HG02970 (cell line): ENCODE measurements at regions not wholly inside any gene's neighbourhood (a gene's known extent, or its start where the extent isn't known, plus 50 kb on each side); places are given as distances from the start of the nearest gene placed in this dataset.

Experiments
- ATAC-seq: cut with Tn5 transposase; IDR thresholded peaks from one replicate; pipeline ENCODE4 v1.9.1; 2021; ENCODE audit warnings: mild to moderate bottlenecking, moderate library complexity, moderate number of reproducible peaks; ENCODE audit not compliant: unreplicated experiment, low FRiP score

DNA sequence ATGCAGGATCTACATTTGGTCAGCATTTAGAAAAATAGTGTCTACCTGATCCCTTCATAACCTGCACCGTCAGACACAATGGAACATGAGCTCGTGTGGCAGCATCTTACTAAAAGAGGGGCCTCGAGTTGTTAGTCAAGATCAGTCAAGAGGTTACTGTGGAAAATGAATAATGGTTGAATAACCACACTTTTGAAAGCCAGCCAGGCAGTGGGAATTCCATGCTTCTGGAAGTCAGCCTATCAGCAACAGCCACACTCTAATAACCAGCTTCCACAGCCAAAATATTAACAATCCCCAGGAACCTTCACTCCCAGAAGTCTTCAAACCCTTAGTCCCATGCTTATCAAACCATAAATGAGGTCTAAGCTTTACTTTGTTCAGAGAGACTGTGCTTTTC, 234.3 kb downstream of the HS3ST1 start:
- ATAC-seq = no peak

DNA sequence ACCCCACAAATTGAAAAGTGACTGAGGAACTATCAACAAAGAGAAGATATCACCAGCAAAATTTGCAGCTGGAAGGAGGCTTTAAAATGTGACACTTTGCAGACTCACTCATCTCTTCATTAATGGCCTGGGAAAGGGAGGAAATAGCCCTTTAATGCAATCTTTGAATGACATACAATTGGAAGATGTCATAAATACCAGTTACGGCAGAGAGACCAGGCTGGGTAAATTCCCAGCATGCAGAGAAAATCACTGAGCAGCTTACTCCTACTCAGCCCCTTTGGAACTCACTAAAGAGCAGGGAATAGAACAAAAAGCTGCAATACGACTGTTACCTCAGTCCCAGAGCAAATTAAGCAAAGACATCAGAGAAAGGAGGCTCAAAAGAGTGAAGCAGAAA, 238.9 kb downstream of the HS3ST1 start:
- ATAC-seq = no peak

GRCh38 chr4:11183356-11183740, 245.3 kb downstream of the HS3ST1 start:
- no peak for ATAC-seq

DNA sequence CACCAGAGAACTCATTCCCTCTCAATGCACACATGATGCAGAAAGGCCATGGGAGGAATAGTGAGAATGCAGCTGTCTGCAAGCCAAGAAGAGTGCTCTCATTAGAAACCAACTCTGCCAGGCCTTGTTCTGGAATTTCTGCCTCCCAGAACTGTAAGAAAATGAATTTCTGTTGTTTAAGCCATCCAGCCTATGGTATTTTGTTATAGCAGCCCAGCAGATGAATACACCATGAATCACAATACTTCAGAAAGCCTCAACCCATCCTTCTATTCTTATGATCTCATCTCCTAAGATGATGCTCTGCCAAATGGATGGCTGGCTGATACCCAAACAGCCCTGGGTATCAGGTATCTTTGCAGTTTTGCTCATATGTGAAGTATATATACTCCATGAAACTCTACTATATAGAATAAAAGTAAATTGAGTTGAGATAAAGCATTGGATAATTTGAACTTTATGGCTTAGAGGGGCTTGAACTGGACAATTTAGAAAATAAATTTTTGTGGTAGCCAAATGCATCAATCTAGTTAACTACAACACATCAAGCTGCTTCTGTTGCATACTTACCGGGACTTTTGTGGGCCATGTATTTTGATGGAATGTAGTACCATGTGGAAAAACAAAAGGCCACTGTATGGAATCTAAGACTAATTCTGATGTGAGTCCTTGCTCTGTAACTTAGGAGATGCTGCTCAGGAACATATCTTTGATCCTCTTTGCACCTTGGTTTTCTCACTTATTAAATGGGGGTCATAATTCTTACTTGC, 245.9 kb downstream of the HS3ST1 start:
- no peak for ATAC-seq

DNA sequence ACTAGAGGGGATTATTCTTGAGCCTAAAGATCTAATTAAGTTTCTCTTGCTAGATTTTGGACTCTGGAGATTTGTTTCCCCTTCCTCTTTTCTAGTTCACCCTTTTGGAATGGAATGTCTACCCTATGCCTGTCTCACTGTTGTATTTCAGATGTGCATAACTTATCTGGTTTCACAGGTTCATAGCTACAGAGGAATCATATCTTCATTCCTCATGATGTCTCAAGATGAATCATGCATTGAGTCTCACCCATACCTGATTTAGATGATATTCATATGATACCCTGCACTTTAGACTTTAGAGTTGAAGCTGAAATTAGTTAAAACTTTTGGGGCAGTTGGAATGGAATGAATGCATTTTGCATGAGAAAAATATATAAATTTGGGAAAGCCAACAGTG, 246.7 kb downstream of the HS3ST1 start:
- no peak for ATAC-seq

GRCh38 chr4:11179796-11180195, 248.9 kb downstream of the HS3ST1 start:
- no peak for ATAC-seq

- no peak for ATAC-seq
Observed at GRCh38 chr4:11178433-11178832, 250.3 kb downstream of the HS3ST1 start.

GRCh38 chr4:11175374-11175773, 253.3 kb downstream of the HS3ST1 start:
- ATAC-seq = no peak

GRCh38 chr4:11166606-11167005, 262.1 kb downstream of the HS3ST1 start:
- no peak for ATAC-seq

- no peak for ATAC-seq
Observed at GRCh38 chr4:11166034-11166433, 262.7 kb downstream of the HS3ST1 start.

DNA sequence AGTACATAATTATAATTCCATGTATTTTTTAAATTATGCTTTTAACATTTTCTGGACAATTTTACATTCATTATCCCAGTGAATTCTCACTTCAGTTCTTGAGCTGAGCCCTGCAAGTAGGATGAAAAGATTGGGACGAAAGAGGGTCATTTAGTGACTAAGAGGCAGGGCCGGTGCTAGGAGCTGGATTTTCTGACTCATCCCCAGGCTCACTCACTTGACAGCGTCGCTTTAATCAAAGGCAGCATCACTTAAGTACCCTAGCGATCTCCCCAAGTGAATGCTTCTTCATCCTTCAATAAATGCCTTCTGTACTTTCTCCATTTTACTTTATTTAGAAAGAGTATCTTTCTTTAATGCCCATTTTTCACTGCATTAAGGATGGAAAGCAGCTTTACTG, 263.6 kb downstream of the HS3ST1 start:
- no peak for ATAC-seq

DNA sequence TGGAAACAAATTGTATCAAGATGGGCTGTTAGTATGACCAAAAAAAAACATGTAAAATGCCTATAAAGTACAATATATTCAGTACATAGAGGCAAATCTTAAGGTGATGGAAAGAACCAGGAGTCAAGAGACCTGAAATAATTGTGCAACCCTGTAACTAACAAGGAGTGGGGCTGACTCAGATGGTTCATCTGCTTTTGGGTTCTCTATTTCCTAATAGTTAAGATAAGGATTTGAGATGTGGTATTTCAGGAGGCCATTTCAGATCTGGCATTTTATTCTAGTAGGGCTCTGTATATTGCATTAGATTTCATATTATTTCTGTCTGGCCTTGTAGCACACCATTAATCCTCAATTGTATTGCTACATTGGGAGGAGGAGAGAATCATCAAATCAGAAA, 268.4 kb downstream of the HS3ST1 start:
- ATAC-seq = no peak

DNA sequence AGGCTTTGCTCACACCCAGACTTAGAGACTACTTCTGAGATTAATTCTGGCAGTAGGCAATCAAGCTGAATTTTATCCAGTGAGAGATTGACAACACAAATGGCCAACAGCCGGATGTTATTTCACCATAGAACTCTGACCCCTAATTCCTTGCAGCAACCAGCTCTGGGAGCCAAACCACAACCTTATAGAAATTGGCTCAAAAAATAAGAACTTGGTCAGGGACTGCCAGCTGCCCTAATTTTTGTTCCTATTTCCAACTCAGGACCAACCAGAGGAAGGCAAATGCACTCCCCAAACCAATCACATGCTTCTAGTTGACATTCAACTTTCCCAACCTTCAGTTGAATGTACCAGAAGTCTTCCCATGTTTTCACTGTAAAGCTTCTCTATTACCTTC, 269.7 kb downstream of the HS3ST1 start:
- no peak for ATAC-seq

- ATAC-seq = no peak
Observed at GRCh38 chr4:11155208-11155867, 273.4 kb downstream of the HS3ST1 start.

GRCh38 chr4:11153171-11153750, 275.4 kb downstream of the HS3ST1 start:
- no peak for ATAC-seq

GRCh38 chr4:11152684-11153083, 276.0 kb downstream of the HS3ST1 start:
- ATAC-seq = no peak

DNA sequence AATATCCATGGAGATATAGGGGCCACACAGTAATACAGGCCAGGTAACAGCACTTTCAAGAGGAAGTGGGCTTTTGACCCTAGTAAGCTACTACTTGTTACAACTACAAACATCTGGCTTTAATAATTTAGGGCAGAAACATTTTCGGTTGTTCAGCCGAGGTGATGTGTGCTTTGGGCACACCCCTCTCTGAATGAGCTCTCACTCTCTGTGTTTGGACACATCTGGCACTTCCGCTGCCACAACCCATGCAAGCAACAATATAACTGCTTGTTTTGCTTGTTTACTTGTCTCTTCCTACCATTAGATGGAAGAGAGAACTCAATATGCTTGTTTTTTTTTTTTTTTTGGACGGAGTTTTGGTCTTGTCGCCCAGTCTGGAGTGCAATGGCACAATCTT, 277.2 kb downstream of the HS3ST1 start:
- no peak for ATAC-seq

- ATAC-seq = no peak
Observed at GRCh38 chr4:11149612-11150259, 279.0 kb downstream of the HS3ST1 start.

DNA sequence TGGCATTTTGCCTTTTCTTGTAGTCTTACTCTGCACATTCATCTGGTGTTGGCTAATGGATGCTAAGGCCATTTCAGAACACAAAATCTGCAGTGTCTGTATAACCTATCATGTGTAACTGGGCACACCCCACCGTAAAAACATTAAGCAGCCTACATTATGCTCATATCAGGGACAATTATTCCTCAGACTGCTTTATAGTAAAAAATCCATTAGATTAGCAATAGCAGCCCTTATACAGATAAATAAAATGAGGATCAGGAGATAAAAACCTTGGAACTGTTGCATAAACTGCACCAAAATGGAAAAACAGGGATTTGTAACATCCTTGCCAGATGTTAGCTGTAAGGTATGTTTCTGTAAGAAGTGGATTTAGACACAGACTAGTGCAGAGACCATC, 288.8 kb downstream of the HS3ST1 start:
- ATAC-seq = no peak

DNA sequence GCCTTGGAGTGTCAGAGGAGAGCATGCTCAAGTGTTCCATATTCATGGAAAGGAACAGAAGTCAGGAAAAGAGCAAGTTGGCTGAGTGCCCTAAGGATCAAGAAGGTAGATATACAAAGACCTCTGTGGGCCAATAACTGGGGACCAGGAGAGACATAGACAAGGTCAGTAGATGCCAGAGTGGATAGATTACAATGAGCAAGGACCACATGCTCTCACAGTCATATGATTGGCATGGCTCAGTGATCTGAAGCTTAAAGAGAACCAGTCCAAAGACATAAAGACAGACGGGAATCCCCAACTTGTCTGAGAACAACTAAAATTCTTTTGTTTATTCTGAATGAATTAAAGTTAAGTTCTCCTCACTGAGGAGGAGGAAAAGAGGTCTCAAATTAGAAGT, 289.7 kb downstream of the HS3ST1 start:
- ATAC-seq = no peak

GRCh38 chr4:11134705-11135104, 294.0 kb downstream of the HS3ST1 start:
- no peak for ATAC-seq
